H1 (cell line): ENCODE measurements at regions not wholly inside any gene's neighbourhood (a gene's known extent, or its start where the extent isn't known, plus 50 kb on each side); places are given as distances from the start of the nearest gene placed in this dataset.

Source experiments
- CTCF ChIA-PET: fragments of 300-600 bp; sonication (Branson Sonifier 250); formaldehyde crosslinking; loops from one replicate; lab custom pipeline; 2021; ENCODE audit not compliant: partially characterized antibody; lab: Charles Lee
- POLR2A ChIA-PET: fragments of 300-600 bp; sonication (Branson Sonifier 250); formaldehyde crosslinking; loops from one replicate; lab custom pipeline; 2021; ENCODE audit warnings: inconsistent platforms; ENCODE audit not compliant: partially characterized antibody; lab: Charles Lee
- DNase-seq, 2 experiments: peaks; one replicate each; pipeline versions ENCODE4 v3.0.0 to v3.0.0-alpha.2; 2010 to 2022; ENCODE audit warnings: low spot score in 2 of 2, low read depth in 1 of 2, mixed read lengths in 1 of 2
- FAIRE-seq: peaks from 2 replicates; lab custom pipeline; 2011; peaks lifted over from hg19 to GRCh38; lab: Jason Lieb, UNC
- H2AFZ ChIP-seq: 2 replicates; pipeline ENCODE4 v1.8.1; 2012; ENCODE audit warnings: low read length, inconsistent platforms
- H2AK5ac ChIP-seq: 2 replicates; pipeline ENCODE4 v1.6.1; 2013; ENCODE audit warnings: low read depth, low read length
- H2BK120ac ChIP-seq: replicated peaks from 2 replicates; pipeline ENCODE3; 2013; ENCODE audit warnings: low read depth, low read length, inconsistent platforms
- H2BK12ac ChIP-seq: 2 replicates; pipeline ENCODE4 v1.6.1; 2013; ENCODE audit warnings: low read depth, low read length
- H2BK15ac ChIP-seq: 2 replicates; pipeline ENCODE4 v1.6.1; 2013; ENCODE audit warnings: low read length
- H2BK20ac ChIP-seq: 2 replicates; pipeline ENCODE4 v1.6.1; 2013; ENCODE audit warnings: low read length
- H2BK5ac ChIP-seq: 2 replicates; pipeline ENCODE4 v1.6.1; 2013; ENCODE audit warnings: low read depth, low read length
- H3K14ac ChIP-seq: 2 replicates; pipeline ENCODE4 v1.6.1; 2013; ENCODE audit warnings: inconsistent platforms; ENCODE audit not compliant: insufficient read length
- H3K18ac ChIP-seq: 2 replicates; pipeline ENCODE4 v1.6.1; 2013; ENCODE audit warnings: low read length; ENCODE audit errors: extremely low read depth
- H3K23ac ChIP-seq: 2 replicates; pipeline ENCODE4 v1.6.1; 2013; ENCODE audit warnings: inconsistent platforms; ENCODE audit not compliant: insufficient read length
- H3K23me2 ChIP-seq: 2 replicates; pipeline ENCODE4 v1.6.1; 2013; ENCODE audit warnings: low read depth, low read length
- H3K27ac ChIP-seq: 2 replicates; pipeline ENCODE4 v1.6.1; 2011; ENCODE audit warnings: low read depth, low read length, inconsistent platforms
- H3K27me3 ChIP-seq, 4 experiments: replicated peaks in 1 of 4; 1 replicate in 1 of 4; 2 replicates in 3 of 4; pipeline versions ENCODE4 v1.6.1 to v1.8.1; 2011 to 2013; ENCODE audit warnings: low read length in 3 of 4, mild to moderate bottlenecking in 3 of 4, inconsistent platforms in 2 of 4, mixed read lengths in 2 of 4, moderate library complexity in 1 of 4; ENCODE audit not compliant: control insufficient read depth in 3 of 4, insufficient read depth in 3 of 4; ENCODE audit errors: extremely low read depth in 1 of 4
- H3K36me3 ChIP-seq, 4 experiments: 2 replicates each; pipeline versions ENCODE4 v1.6.1 to v1.8.1; 2011 to 2013; ENCODE audit warnings: mild to moderate bottlenecking in 4 of 4, low read length in 3 of 4, moderate library complexity in 2 of 4, control low read depth in 1 of 4, inconsistent platforms in 1 of 4; ENCODE audit not compliant: insufficient read depth in 4 of 4, control insufficient read depth in 2 of 4
- H3K4ac ChIP-seq: replicated peaks from 2 replicates; pipeline ENCODE3; 2013; ENCODE audit warnings: low read length, low read depth, mixed read lengths, inconsistent platforms; ENCODE audit not compliant: insufficient read length
- H3K4me1 ChIP-seq, 4 experiments: replicated peaks in 1 of 4; 1 replicate in 1 of 4; 2 replicates in 3 of 4; pipeline versions ENCODE4 v1.6.1 to v1.8.1; 2011 to 2013; ENCODE audit warnings: low read length in 3 of 4, inconsistent platforms in 2 of 4, mixed read lengths in 1 of 4; ENCODE audit not compliant: insufficient read depth in 4 of 4, control insufficient read depth in 3 of 4
- H3K4me2 ChIP-seq, 2 experiments: 2 replicates each; pipeline versions ENCODE4 v1.6.1 to v1.8.1; 2011 to 2013; ENCODE audit warnings: low read depth in 2 of 2, low read length in 2 of 2, control low read depth in 1 of 2, inconsistent platforms in 1 of 2, mild to moderate bottlenecking in 1 of 2; ENCODE audit not compliant: insufficient read depth in 1 of 2
- H3K4me3 ChIP-seq, 4 experiments: fragments of 200-600, 300-600 bp in 1 of 4; sonication (generic), shearing (Covaris generic), sonication (Bioruptor Twin) in 1 of 4; 2 replicates each; pipeline versions ENCODE4 v1.5.1 to v1.8.1; 2011 to 2016; ENCODE audit warnings: low read length in 4 of 4, low read depth in 3 of 4, control low read depth in 2 of 4, inconsistent platforms in 2 of 4, mild to moderate bottlenecking in 2 of 4, mixed read lengths in 1 of 4, moderate library complexity in 1 of 4; ENCODE audit not compliant: insufficient read depth in 2 of 4; ENCODE audit errors: extremely low read depth in 1 of 4
- H3K56ac ChIP-seq: replicated peaks from 2 replicates; pipeline ENCODE3; 2013; ENCODE audit warnings: low read depth, mild to moderate bottlenecking, mixed read lengths, low read length, inconsistent platforms; ENCODE audit not compliant: insufficient read length
- H3K79me1 ChIP-seq: 2 replicates; pipeline ENCODE4 v1.6.1; 2013; ENCODE audit warnings: low read depth, low read length, control low read depth
- H3K79me2 ChIP-seq, 2 experiments: 2 replicates each; pipeline versions ENCODE4 v1.6.1 to v1.8.1; 2012 to 2013; ENCODE audit warnings: low read length in 2 of 2, mild to moderate bottlenecking in 2 of 2, inconsistent platforms in 1 of 2; ENCODE audit not compliant: insufficient read depth in 2 of 2, control insufficient read depth in 1 of 2
- H3K9ac ChIP-seq, 4 experiments: replicated peaks in 1 of 4; 1 replicate in 1 of 4; 2 replicates in 3 of 4; pipeline versions ENCODE4 v1.6.1 to v1.8.1; 2011 to 2013; ENCODE audit warnings: low read depth in 3 of 4, low read length in 3 of 4, control low read depth in 2 of 4, mild to moderate bottlenecking in 2 of 4, moderate library complexity in 2 of 4, inconsistent platforms in 1 of 4; ENCODE audit errors: extremely low read depth in 1 of 4
- H3K9me3 ChIP-seq, 2 experiments: 2 replicates each; pipeline versions ENCODE4 v1.6.1 to v1.8.1; 2012 to 2013; ENCODE audit warnings: mild to moderate bottlenecking in 2 of 2, moderate library complexity in 2 of 2, control low read depth in 1 of 2, inconsistent platforms in 1 of 2, low read depth in 1 of 2, low read length in 1 of 2, mixed read lengths in 1 of 2; ENCODE audit not compliant: insufficient read depth in 2 of 2
- H4K20me1 ChIP-seq, 2 experiments: replicated peaks in 1 of 2; 2 replicates each; pipeline versions ENCODE3 to v1.8.1; 2011 to 2013; ENCODE audit warnings: inconsistent platforms in 2 of 2, low read length in 2 of 2, mild to moderate bottlenecking in 1 of 2; ENCODE audit not compliant: insufficient read depth in 2 of 2, control insufficient read depth in 1 of 2
- H4K5ac ChIP-seq: 2 replicates; pipeline ENCODE4 v1.6.1; 2013; ENCODE audit warnings: low read length, low read depth, mixed read lengths, inconsistent platforms; ENCODE audit not compliant: insufficient read length
- H4K8ac ChIP-seq: 2 replicates; pipeline ENCODE4 v1.8.0; 2013; ENCODE audit warnings: mild to moderate bottlenecking, moderate library complexity, low read length, inconsistent platforms; ENCODE audit not compliant: insufficient read depth; ENCODE audit errors: extremely low read depth
- H4K91ac ChIP-seq: replicated peaks from 2 replicates; pipeline ENCODE3; 2013; ENCODE audit warnings: low read length, mixed read lengths, inconsistent platforms; ENCODE audit not compliant: insufficient read length
- CBX8 ChIP-seq: fragments of 300-800, 300-1000 bp; sonication (generic); IDR thresholded peaks from 2 replicates; pipeline ENCODE4 v1.7.1; 2016; ENCODE audit warnings: low read depth, low read length, borderline replicate concordance
- EZH2 ChIP-seq: fragments of 200-600 bp; sonication (generic); IDR thresholded peaks from 2 replicates; pipeline ENCODE4 v1.7.1; 2012; ENCODE audit warnings: low read depth, mild to moderate bottlenecking, moderate library complexity, low read length, inconsistent platforms; ENCODE audit not compliant: severe bottlenecking
- KDM4A ChIP-seq: IDR thresholded peaks from one replicate; pipeline ENCODE4 v1.7.1; 2012; ENCODE audit warnings: low read depth, mild to moderate bottlenecking, moderate library complexity, low read length, inconsistent platforms; ENCODE audit not compliant: severe bottlenecking
- POU5F1 ChIP-seq: IDR thresholded peaks from 2 replicates; pipeline ENCODE4 v1.6.1; 2011; ENCODE audit warnings: low read depth, mild to moderate bottlenecking, low read length, moderate library complexity
- RFX5 ChIP-seq: IDR thresholded peaks from 2 replicates; pipeline ENCODE4 v1.6.1; 2011; ENCODE audit warnings: low read depth, low read length, improper control_type of control experiment, borderline replicate concordance
- WGBS, 2 experiments: shearing (Covaris generic) in 1 of 2; methylation state at CpG; one replicate each; pipeline versions ENCODE4 v1.1.6 to v1.1.7; 2013 to 2015; ENCODE audit warnings: low lambda C conversion rate in 2 of 2, mixed read lengths in 2 of 2, inconsistent platforms in 1 of 2, low coverage in 1 of 2, missing lambda C conversion rate in 1 of 2; ENCODE audit not compliant: insufficient replicate concordance in 2 of 2, insufficient coverage in 1 of 2, insufficient read length in 1 of 2; ENCODE audit errors: extremely low coverage in 1 of 2, missing lambda C conversion rate in 1 of 2; 5-methylcytosine and 5-hydroxymethylcytosine counted together

DNA sequence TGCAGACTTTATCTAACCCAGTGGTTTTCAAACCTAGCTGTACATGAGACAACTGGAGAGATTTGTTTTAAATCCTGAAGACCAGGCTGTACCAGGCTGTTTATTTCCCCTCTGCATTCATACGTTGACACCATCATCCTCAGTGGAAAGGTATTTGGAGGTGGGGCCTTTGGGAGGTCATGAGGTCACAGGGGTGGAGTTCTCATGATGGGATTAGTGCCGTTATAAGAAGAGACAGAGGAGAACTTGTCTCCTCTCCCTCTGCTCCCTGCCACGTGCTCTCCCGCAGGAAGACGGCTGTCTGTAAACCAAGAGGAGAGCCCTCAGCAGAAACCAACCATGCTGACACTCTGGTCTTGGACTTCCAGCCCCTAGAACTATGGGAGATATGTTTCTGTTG lies 165.4 kb downstream of the ADSS2 start:
- H2BK20ac ChIP-seq: no peak overlapping the region
- no peak overlapping the region for H3K56ac ChIP-seq
- H3K9ac ChIP-seq: no peak overlapping the region
- no peak overlapping the region for H3K27ac ChIP-seq
- no peak for FAIRE-seq
- no peak for DNase-seq
- H3K23ac ChIP-seq: no peak overlapping the region
- H2AFZ ChIP-seq: no peak overlapping the region
- no peak overlapping the region for H3K4me2 ChIP-seq
- no peaks in the 10 kb centered on the region for H3K4me1 ChIP-seq
- H3K18ac ChIP-seq: no peak overlapping the region
- H3K4me3 ChIP-seq: no peak overlapping the region
- WGBS, 2 experiments: 84% methylated on average over 5 of the region's 5 CpGs; no CpG with 5 or more reads in 1 of the 2 experiments
- no peak overlapping the region for H3K14ac ChIP-seq
- H3K4ac ChIP-seq: no peak overlapping the region
- H2BK15ac ChIP-seq: no peak overlapping the region
- peaks cover 0 to 2% (median 0%) of the 10 kb centered on the region in 4 experiments; a peak in 1 of 7 replicates for H3K27me3 ChIP-seq
- no peaks in the 10 kb centered on the region for H3K23me2 ChIP-seq
- H4K91ac ChIP-seq: no peak overlapping the region
- no peak overlapping the region for H4K5ac ChIP-seq
- no peak overlapping the region for H4K8ac ChIP-seq
- H3K79me2 ChIP-seq: no peaks in the 10 kb centered on the region
- no peaks in the 10 kb centered on the region for H3K36me3 ChIP-seq
- POLR2A ChIA-PET: interaction anchor here (0.7 kb wide), 1 partner anchor 13 kb away, joined by 3 read pairs; no protein-coding TSS in a partner anchor
- H2BK5ac ChIP-seq: no peak overlapping the region
- no peaks in the 10 kb centered on the region for H3K9me3 ChIP-seq
- H4K20me1 ChIP-seq: no peaks in the 10 kb centered on the region
- no peak overlapping the region for H2BK120ac ChIP-seq
- no peak overlapping the region for H2BK12ac ChIP-seq
- CTCF ChIA-PET: interaction anchor here (0.8 to 1.8 kb wide), 4 partner anchors 13 to 306 kb away, joined by 3 to 7 read pairs (median 4); no protein-coding TSS in a partner anchor
- H3K79me1 ChIP-seq: no peaks in the 10 kb centered on the region
- no peak overlapping the region for H2AK5ac ChIP-seq
- no peak for TF ChIP-seq POU5F1
- TF ChIP-seq RFX5: no peak
- no peak for TF ChIP-seq KDM4A
- TF ChIP-seq CBX8: no peak
- TF ChIP-seq EZH2: no peak
